ENCODE measurements at regions not wholly inside any gene's neighbourhood (a gene's known extent, or its start where the extent isn't known, plus 50 kb on each side); places are given as distances from the start of the nearest gene placed in this dataset.

DNA sequence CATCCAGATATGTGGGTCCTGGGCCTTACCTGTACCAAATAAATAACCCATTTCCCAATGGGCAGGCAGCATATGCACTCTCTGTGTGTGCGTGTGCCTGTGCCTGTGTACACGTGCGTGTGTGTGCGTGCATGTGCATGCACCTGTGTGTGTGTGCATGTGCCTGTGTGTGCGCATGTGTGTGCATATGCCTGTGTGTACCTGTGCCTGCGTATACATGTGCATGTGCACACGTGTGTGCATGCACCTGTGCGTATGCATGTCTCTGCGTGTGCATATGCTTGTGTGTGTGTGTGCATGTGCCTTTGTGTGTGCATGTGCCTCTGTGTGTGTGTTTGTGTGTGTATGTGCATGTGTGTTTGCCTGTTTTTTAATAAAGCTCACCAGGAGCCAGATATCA, 197.1 kb downstream of the PHETA1 start:
- H3K4me3 ChIP-seq (ENCODE audit: control insufficient read depth, low read depth, low read length) = no peak overlapping the region
- TF ChIP-seq, protein P1, sequence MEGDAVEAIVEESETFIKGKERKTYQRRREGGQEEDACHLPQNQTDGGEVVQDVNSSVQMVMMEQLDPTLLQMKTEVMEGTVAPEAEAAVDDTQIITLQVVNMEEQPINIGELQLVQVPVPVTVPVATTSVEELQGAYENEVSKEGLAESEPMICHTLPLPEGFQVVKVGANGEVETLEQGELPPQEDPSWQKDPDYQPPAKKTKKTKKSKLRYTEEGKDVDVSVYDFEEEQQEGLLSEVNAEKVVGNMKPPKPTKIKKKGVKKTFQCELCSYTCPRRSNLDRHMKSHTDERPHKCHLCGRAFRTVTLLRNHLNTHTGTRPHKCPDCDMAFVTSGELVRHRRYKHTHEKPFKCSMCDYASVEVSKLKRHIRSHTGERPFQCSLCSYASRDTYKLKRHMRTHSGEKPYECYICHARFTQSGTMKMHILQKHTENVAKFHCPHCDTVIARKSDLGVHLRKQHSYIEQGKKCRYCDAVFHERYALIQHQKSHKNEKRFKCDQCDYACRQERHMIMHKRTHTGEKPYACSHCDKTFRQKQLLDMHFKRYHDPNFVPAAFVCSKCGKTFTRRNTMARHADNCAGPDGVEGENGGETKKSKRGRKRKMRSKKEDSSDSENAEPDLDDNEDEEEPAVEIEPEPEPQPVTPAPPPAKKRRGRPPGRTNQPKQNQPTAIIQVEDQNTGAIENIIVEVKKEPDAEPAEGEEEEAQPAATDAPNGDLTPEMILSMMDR (conservative IDR thresholded peaks at IDR 0.05; ENCODE audit: control insufficient read depth, insufficient read depth, low read depth, low read length) = no peak
- no peak for DNase-seq (ENCODE audit: low read depth)

DNA sequence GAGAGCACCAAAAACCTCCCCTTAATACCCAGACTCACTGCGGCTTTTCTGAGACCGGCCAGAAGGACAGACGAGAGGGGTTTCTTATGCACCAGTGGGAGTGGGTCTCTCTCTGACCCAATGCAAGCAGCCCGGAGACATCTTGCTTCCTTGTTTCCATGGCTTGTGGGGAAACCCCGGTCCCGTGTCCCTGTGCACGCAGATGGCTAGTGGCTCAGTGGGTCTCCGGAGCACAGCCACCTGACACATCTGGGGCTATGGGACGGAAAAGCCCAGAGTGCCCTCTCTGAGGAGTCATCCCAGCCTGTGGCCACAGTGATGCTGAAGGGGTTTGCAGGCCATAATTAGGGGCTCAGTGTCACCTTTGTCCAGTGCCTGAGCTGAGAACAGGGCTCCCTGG, 197.6 kb downstream of the PHETA1 start:
- no peak for DNase-seq (ENCODE audit: low read depth)
- TF ChIP-seq, protein P1 (conservative IDR thresholded peaks at IDR 0.05; ENCODE audit: control insufficient read depth, insufficient read depth, low read depth, low read length) = no peak
- no peak overlapping the region for H3K4me3 ChIP-seq (ENCODE audit: control insufficient read depth, low read depth, low read length)

DNA sequence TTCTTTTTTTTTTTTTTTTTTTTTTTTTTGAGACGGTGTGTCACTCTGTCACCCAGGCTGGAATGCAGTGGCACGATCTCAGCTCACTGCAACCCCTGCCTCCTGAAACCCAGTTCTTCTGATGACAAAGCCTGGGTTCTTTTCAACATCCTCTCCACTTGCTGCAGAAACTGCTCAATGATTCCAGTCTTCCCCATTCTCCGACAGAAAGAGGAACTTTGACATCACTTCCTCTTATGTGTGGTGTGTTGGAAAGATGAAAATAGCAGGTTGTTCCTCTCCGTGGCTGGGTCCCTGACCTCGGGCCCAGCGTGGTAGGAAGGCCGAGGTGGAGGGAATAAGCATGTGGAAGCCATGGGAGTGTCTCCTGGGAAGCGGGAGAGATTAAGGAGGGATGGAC, 198.4 kb downstream of the PHETA1 start:
- H3K4me3 ChIP-seq (ENCODE audit: control insufficient read depth, low read depth, low read length) = no peak overlapping the region
- TF ChIP-seq, protein P1 (conservative IDR thresholded peaks at IDR 0.05; ENCODE audit: control insufficient read depth, insufficient read depth, low read depth, low read length) = no peak
- DNase-seq (ENCODE audit: low read depth) = no peak

DNA sequence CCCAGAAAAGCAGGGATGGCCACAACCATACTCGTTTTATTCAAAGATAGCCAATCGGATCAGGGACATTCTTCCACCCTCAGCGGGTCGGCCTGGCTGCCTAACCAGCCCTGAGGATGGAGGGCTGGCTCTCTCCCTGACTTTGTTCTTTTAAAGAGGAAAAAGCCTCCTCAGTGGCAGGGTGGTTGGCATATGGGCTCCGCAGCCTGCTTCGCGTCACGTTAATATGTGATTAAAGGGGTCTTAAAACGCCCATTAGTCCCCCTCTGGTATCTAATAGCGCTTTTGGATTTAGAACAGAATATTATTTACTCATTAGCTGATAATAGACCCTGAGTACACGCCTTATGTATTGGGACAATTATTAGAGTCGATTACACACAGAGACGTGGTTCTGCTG, 199.4 kb downstream of the PHETA1 start:
- no peak for DNase-seq (ENCODE audit: low read depth)
- TF ChIP-seq, protein P1 (conservative IDR thresholded peaks at IDR 0.05; ENCODE audit: control insufficient read depth, insufficient read depth, low read depth, low read length) = no peak
- no peak overlapping the region for H3K4me3 ChIP-seq (ENCODE audit: control insufficient read depth, low read depth, low read length)

DNA sequence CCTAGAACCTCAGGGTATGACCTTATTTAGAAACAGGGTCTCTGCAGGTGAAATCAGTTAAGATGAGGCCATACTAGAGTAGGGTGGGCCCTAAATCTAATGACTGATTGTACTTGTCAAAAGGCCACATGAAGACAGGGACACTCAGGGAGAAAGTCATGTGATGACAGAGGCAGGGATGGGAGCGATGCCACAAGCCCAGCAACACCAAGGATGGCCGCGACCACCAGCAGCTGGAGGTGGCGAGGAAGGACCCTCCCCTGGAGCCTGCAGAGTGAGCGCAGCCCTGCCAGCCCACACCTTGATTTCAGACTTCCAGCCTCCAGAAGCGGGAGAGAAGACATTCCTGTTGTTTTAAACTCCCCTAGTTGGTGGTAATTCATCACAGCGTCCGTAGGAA, 199.9 kb downstream of the PHETA1 start:
- TF ChIP-seq, protein P1 (conservative IDR thresholded peaks at IDR 0.05; ENCODE audit: control insufficient read depth, insufficient read depth, low read depth, low read length) = no peak
- DNase-seq (ENCODE audit: low read depth) = no peak
- no peak overlapping the region for H3K4me3 ChIP-seq (ENCODE audit: control insufficient read depth, low read depth, low read length)

DNA sequence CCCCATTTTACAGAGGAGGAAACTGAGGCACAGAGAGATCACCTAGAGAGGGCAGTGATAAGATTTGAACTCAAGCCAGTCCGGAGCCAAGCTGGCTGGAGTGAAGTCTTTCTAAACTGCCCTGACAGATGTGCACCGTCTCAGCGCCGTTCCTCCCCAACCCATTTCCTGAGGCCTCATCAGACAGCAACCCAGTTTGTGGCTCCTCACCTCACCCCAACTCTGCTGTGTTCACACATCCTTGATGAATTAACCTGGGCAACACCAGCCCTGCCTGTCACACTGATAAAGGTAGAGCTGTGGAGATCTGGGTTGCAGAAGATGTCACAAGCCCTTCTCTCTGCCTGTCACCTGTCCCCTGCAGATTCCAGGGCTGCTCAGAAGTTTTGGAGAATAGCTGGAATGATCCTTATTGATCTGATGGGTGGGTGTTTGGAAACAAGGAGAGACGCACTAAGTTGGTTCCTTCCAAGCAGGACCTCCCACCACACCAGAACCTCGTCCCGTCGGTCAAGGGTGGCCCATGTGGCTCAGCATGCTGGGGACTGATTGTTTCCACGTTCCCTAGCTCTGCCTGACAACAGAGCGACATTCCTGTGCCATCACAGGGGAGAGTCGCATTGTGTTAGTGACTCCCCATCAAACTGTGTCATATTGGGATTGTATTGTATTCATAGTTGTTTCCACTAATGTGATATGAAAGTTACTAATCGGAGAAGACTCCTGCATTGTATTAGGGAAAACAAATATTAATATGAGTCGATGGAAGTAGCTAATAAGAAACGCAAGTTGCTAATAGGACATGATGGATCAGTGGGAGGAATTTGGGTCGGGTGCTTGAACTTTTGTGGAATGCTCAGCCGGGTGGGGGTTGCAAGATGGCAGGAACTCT, 200.6 kb downstream of the PHETA1 start:
- H3K4me3 ChIP-seq (ENCODE audit: control insufficient read depth, low read depth, low read length) = no peak overlapping the region
- TF ChIP-seq, protein P1 (conservative IDR thresholded peaks at IDR 0.05; ENCODE audit: control insufficient read depth, insufficient read depth, low read depth, low read length) = no peak
- DNase-seq (ENCODE audit: low read depth) = no peak
